HG02943 (cell line): ENCODE measurements at regions not wholly inside any gene's neighbourhood (a gene's known extent, or its start where the extent isn't known, plus 50 kb on each side); places are given as distances from the start of the nearest gene placed in this dataset.

Source experiments
- ATAC-seq: cut with Tn5 transposase; IDR thresholded peaks from one replicate; pipeline ENCODE4 v1.9.1; 2021; ENCODE audit warnings: mild to moderate bottlenecking, low read depth, moderate library complexity; ENCODE audit not compliant: unreplicated experiment

- no peak for ATAC-seq
Observed at GRCh38 chr11:91786097-91786496, 438.5 kb upstream of the FAT3 start.

DNA sequence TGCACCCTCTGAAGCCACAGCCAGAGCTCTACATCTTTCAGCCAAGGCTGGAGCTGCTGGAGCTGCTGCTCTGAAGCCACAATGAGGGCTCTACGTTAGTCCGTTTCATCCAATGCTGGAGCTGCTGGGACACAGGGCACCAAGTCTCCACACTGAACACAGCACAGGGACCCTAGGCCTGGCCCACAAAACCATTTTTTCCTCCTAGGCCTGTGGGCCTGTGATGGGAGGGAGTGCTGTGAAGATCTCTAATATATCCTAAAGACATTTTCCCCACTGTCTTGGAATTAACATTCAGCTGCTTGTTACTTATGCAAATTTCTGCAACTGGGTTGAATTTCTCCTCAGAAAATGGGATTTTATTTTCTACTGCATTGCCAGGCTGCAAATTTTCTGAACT lies 441.4 kb upstream of the FAT3 start:
- ATAC-seq, result no peak

DNA sequence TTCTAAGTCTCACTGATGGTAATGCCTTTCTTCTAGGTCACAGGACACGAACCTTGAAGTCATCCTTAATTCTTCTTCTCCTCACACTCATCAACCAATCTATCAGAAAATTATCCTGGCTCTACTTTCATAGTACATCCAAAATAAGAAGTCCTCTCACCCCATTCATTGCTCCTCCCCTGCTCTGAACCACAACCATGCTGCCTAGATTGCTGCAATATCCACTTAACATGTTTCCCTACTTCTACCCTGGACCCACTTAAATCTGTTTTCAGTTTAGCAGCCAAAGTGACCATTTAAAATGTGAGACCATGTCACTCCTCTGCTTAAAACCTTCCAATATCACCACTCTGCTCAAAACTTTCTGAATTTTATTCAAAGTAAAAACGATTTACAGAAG lies 445.9 kb upstream of the FAT3 start:
- ATAC-seq, result no peak

DNA sequence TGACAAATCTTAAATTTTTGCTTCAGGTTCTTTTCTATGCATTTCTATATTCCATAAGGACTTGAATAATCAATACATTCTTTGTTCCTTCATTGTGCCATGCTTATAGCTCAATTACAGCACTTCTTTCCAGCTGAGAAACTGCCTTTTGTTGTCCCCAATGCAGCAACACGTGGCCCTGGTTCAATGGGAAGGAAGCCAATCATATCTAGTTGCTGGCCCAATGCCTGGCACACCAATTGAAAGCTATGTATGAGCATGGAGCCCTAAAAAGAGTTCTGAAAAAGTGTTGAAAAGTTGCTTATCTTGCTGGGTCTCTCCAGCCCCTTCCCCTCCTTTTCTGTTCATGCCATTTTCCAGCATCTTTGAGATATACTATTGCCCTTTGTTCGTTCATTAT lies 448.0 kb upstream of the FAT3 start:
- no peak for ATAC-seq

DNA sequence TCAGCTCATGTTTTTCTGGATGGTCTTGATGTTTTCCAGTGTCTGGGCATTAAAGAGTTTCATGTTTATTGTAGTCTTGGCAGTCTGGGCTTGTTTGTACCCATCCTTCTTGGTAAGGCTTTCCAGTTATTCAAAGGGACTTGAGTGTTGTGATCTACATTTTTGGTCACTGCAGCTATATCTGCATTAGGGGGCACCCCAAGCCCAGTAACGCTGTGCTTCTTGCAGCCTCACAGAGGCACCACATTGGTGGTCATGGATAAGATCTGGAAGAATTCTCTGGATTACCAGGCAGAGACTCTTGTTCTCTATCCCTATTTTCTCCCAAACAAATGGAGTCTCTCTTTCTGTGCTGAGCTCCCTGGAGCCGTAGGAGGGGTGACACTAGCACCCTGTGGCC lies 451.5 kb upstream of the FAT3 start:
- no peak for ATAC-seq

DNA sequence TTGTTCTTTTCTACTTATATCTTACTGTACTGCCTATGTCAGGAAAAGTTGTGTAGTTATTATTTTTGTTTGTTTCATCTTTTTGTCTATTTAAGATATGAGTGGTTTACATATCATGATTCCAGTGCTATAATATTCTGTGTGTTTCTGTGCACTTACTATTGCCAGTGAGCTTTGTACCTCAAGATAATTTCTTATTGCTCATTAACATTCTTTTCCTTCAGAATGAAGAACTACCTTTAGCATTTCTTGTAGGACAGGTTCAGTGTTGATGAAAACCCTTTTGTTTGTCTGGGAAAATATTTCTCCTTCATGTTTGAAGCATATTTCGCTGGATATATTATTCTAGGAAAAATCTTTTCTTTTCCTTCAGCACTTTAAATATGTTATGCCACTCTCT lies 452.7 kb upstream of the FAT3 start:
- no peak for ATAC-seq

- ATAC-seq, result no peak
Observed at GRCh38 chr11:91768783-91769182, 455.8 kb upstream of the FAT3 start.

DNA sequence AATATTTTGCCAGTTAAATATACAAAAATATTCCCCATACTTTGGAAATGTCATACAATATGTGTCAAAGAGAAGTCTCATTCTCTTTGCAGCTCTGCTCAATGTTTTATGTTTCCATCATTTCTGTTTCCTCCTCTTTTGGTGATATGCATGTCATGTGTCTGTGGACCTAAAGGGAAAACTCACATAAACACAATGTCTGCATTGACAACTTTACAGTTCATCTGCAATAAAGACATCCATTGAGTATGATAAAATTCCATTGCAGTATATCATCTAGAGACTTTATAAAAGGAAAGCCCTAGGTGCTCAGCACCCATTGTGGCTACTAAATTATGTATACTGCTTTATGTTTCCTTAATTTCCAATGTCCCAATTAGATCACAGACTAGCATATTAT lies 461.3 kb upstream of the FAT3 start:
- no peak for ATAC-seq

DNA sequence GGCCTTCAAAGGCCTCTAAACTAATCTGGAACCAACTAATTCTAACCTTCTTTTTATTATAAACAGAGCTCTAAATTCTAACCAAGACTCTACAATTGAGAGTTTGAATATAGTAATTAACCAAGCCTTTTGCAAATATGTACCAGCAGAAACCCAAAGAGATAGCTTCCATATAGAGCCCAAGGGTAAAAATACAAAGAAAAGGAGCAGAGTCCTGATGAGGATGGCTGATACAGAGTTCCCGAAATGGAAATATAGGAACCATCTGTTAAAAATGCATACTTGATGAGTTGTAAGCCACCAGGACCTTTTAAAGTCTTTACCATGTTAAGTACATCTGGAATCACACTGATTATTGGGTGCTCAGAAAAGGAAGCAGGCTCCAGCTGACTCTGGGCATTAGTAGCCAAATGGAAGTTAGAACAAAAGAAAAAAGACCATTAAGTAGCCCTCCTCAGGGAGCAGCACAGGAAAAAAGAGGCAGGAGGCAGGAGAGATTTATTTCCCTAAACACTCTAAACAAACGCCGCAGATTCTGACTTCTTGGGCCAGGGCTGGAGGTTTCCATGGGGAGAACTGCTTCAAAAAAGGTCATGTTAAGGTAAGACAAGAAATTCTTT lies 463.1 kb upstream of the FAT3 start:
- ATAC-seq, result no peak

DNA sequence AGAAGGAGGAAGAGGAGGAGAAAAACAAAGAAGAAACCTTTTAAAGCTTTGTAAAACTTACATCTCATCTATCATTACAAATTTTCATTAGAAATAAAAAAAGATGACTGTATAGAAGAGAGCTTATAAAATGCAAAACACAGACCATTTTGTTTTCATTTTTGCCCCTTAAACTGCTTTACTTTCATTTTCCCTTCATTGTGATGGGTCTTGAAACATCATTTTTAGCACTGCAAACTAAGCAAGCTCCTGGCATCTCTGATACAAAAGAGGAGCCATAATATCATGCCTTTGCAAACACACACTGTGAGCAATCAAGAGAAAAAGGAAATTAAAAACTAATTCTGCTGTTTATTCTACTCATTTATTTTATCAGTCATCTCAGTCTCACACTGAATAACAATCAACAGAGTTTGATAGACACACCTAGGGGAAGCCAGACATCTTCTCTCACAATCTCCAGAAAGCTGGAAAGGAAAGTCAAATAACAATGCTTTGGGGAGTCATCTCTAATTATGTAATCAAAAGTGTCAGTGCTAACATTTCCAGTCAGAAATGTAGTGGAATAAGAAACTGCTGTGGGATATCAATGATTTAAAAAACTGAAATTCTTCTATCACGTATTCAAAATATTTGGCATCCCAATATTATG lies 467.7 kb upstream of the FAT3 start:
- no peak for ATAC-seq

DNA sequence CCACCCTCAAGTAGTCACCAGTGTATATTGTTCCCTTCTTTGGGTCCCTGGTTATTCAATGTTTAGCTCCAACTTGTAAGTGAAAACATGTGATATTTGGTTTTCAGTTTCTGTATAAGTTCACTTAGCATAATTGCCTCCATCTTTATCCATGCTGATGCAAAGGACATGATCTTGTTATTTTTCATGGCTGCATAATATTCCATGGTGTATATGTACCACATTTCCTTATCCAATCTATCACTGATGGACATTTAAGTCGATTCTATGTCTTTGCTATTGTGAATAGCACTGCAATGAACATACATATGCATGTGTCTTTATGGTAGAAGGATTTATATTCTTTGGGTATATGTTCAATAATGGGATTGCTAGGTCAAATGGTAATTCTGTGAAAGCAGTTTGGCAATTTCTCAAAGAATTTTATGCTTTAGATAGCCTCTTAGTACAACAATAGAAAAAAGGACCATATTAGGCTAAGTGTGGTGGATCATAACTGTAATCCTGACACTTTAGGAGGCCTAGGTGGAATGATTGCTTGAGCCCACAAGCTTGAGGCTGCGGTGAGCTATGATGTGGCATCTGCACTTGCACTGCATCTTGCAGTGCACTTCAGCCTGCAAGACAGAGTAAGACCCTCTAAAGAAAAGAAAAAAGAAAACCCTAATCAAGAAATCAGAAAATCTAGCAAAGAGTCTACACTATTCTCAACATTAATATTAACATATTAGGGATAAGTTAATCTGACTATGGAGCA lies 468.5 kb upstream of the FAT3 start:
- no peak for ATAC-seq

- ATAC-seq, result no peak
Observed at GRCh38 chr11:91755526-91755925, 469.1 kb upstream of the FAT3 start.

GRCh38 chr11:91749251-91749650 lies 475.4 kb upstream of the FAT3 start:
- no peak for ATAC-seq

- no peak for ATAC-seq
Observed at GRCh38 chr11:91742155-91742554, 482.5 kb upstream of the FAT3 start.

DNA sequence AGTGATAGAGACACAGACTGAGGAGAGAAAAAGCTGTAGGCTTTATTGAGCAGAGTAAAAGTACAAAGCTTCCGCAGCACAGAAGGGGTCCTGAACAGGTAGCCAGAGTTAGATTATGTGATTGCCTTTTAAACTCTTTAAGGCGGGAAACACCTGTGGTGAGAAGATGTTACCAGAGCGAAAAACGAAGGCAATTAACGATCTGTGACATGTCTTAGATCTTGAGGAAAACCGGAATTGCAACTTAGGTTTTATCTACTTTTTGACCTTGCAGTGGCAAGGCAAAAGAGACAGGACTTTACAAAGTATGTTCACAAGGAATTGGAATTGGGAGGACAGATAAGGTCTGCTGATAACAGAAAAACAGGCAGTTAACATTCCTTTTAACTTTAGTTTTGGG lies 493.6 kb upstream of the FAT3 start:
- no peak for ATAC-seq

DNA sequence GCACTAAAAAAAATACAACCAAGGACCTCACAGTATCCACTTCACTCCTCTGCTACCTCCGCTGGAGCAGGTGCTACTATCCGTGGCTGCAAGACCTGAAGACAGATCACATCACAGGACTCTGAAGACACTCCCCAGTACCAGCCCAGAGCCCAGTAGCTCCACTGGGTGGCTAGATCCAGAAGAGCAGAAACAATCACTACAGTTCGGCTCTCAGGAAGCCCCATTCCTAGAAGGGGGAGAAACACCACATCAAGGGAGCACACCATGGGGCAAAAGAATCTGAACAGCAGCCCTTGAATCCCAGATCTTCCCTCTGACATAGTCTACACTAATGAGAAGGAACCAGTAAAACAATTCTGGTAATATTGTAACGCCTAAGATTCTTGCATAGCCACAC lies 494.0 kb upstream of the FAT3 start:
- no peak for ATAC-seq

DNA sequence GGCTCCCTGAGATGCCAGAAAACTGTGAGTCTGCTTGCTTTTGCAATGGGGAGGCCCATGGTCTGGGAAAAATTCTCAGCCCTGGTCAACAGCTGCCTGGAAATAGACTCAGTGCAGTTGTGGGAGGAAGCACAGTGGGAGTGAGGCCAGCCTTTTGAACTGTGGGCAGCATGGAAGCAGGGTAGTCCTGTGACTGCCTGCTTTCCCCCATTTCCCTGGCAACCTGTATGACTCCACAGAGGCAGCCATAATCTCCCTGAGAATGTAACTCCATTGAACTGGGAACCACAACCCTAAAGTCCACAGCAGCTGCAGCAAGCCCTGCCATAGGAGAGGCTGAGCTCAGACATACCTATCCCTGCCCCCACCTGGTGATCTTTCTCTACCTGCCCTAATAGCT lies 494.6 kb upstream of the FAT3 start:
- ATAC-seq, result no peak

- ATAC-seq, result no peak
Observed at GRCh38 chr11:91717169-91717568, 507.4 kb upstream of the FAT3 start.

DNA sequence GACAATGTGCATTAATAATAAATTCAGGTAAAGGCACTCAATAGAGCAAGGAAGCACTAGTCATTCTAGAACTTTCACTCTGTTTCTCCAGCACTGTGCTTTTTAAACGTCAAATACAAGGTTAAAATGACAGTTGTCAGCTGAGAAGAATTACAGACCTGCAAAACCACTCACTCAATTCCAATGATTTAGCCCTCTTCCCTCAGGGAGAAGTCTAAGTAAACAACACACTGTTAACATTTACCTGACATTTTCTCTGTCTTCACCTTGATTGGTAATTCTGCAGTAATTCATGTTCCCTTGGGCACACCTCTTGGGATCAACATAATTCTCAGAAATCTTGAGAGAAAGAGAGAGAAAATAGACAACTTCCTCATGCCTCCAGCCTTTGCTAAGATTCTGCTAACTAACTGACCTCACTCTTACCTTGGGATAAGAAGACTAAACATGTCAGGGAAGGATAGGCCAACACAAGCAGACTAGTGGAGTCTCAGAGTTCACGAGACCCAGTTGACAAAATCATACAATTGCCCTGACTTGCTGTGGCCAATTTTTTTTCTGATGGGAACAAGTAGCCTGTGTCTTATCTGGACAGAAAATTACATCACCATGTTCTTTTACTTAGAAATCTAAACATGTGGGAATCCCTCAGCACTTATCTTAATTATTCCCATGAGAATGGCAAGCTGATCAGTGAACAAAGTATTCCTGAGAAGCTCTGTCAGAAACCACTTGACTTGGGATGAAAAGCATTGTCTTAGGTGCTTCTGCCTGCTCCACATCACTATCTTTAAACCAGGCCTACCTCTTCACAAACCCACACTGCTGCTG lies 516.8 kb upstream of the FAT3 start:
- ATAC-seq, result no peak

GRCh38 chr11:91703042-91703441 lies 521.6 kb upstream of the FAT3 start:
- ATAC-seq, result no peak

GRCh38 chr11:91700854-91701253 lies 523.8 kb upstream of the FAT3 start:
- ATAC-seq, result no peak
